ENCODE measurements at regions not wholly inside any gene's neighbourhood (a gene's known extent, or its start where the extent isn't known, plus 50 kb on each side); places are given as distances from the start of the nearest gene placed in this dataset.
A peak's percentile ranks its signal among the peaks of the same experiment; 100 is the strongest.

DNA sequence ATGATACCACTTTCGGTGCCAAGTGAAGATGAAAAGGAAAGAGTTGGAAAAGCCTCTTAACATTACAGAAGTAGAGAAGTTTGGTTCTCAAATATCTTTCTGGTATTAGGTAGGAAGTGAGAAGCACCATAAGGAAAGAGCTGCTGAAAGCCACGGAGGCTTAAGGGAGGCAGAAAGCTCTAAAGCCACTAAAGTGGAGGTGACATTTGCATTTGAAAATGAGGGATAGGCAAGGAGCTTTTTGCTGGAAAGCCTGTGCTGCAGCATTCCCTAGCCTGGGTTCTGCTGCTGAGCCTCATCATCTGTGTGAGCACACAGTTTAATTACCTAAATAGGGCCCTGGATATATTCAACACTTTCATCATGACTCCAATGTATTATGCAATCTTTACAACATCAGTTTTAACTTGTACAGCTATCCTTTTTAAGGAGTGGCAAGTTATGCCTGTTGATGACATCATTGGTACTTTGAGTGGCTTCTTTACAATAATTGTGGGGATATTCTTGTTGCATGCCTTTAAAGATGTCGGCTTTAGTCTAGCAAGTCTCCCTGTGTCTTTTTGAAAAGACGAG is 315.4 kb downstream of the RBM26 start:
- H3K4me2 ChIP-seq (ENCODE audit: low read length): no peak overlapping the region
- TF ChIP-seq SMC3 (conservative IDR thresholded peaks at IDR 0.05; ENCODE audit: poor library complexity): no peak
- no peak for TF ChIP-seq MXI1 (conservative IDR thresholded peaks at IDR 0.05; ENCODE audit: poor library complexity, severe bottlenecking)
- TF ChIP-seq POLR2AphosphoS5 (IDR thresholded peaks at IDR 0.05): no peak
- H3K27ac ChIP-seq (ENCODE audit: low read length): no peak overlapping the region
- H3K79me2 ChIP-seq (replicated peaks; ENCODE audit: insufficient read depth, low read length): no peaks in the 10 kb centered on the region
- no peak overlapping the region for H2AFZ ChIP-seq (ENCODE audit: low read depth, low read length)
- H3K4me3 ChIP-seq (ENCODE audit: low read length): no peak overlapping the region
- H3K9me3 ChIP-seq (ENCODE audit: low read length): no peaks in the 10 kb centered on the region
- no peak overlapping the region for H3K9ac ChIP-seq (ENCODE audit: low read length)
- H3K9me2 ChIP-seq (ENCODE audit: insufficient read depth, low read length): no peaks in the 10 kb centered on the region
- no peaks in the 10 kb centered on the region for H3K27me3 ChIP-seq (ENCODE audit: insufficient read depth, low read depth, low read length)
- no peaks in the 10 kb centered on the region for H3F3A ChIP-seq (ENCODE audit: insufficient read depth, low read length, poor library complexity, severe bottlenecking)
- no peaks in the 10 kb centered on the region for H3K36me3 ChIP-seq (ENCODE audit: insufficient read depth, low read length)
- no peaks in the 10 kb centered on the region for H4K20me1 ChIP-seq (ENCODE audit: insufficient read depth)

DNA sequence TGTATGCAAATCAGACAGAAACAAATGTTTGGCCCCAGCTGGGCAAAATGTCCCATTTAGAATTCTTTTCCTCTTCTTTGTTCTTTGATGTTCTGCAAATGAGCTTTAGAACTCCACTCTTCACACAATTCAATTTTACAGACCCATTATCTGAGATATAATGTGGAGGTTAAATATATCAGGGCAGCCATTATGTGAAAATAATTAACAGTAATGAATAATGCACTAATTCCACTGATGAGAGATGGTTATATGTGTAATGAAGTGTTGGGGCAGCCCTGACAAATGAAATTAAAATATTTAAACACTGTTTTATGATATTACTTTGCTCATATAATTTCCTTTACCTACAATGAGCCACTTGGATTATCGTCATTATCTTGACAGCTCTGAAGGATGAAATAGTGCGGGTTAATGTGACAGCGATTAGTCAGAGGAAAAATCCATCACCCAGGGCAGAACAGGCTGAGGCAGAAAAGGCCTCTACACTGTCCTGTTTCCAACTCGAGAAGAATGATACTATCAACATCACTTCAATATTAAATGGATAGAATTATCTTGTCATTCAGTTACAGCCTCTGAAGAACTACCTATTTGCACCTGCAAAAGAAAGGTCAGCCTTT is 321.1 kb downstream of the RBM26 start:
- no peaks in the 10 kb centered on the region for H3K79me2 ChIP-seq (replicated peaks; ENCODE audit: insufficient read depth, low read length)
- peak overlapping the region; percentile 57 for H3K27ac ChIP-seq (ENCODE audit: low read length)
- H3K4me3 ChIP-seq (ENCODE audit: low read length): peak overlapping the region; percentile 39

More for the DNA sequence above, 321.1 kb downstream of the RBM26 start:
- H3K4me2 ChIP-seq (ENCODE audit: low read length): peak overlapping the region; percentile 7
- TF ChIP-seq, protein P1, sequence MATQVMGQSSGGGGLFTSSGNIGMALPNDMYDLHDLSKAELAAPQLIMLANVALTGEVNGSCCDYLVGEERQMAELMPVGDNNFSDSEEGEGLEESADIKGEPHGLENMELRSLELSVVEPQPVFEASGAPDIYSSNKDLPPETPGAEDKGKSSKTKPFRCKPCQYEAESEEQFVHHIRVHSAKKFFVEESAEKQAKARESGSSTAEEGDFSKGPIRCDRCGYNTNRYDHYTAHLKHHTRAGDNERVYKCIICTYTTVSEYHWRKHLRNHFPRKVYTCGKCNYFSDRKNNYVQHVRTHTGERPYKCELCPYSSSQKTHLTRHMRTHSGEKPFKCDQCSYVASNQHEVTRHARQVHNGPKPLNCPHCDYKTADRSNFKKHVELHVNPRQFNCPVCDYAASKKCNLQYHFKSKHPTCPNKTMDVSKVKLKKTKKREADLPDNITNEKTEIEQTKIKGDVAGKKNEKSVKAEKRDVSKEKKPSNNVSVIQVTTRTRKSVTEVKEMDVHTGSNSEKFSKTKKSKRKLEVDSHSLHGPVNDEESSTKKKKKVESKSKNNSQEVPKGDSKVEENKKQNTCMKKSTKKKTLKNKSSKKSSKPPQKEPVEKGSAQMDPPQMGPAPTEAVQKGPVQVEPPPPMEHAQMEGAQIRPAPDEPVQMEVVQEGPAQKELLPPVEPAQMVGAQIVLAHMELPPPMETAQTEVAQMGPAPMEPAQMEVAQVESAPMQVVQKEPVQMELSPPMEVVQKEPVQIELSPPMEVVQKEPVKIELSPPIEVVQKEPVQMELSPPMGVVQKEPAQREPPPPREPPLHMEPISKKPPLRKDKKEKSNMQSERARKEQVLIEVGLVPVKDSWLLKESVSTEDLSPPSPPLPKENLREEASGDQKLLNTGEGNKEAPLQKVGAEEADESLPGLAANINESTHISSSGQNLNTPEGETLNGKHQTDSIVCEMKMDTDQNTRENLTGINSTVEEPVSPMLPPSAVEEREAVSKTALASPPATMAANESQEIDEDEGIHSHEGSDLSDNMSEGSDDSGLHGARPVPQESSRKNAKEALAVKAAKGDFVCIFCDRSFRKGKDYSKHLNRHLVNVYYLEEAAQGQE (IDR thresholded peaks at IDR 0.05; ENCODE audit: borderline replicate concordance): no peak
- no peak for TF ChIP-seq MXI1 (conservative IDR thresholded peaks at IDR 0.05; ENCODE audit: poor library complexity, severe bottlenecking)
- TF ChIP-seq RAD21 (conservative IDR thresholded peaks at IDR 0.05): no peak
- TF ChIP-seq EP300 (conservative IDR thresholded peaks at IDR 0.05; ENCODE audit: poor library complexity, severe bottlenecking): peak; percentile 90
- TF ChIP-seq SMC3 (conservative IDR thresholded peaks at IDR 0.05; ENCODE audit: poor library complexity): no peak
- TF ChIP-seq TAF1 (IDR thresholded peaks at IDR 0.05; ENCODE audit: low read depth): no peak
- peak; percentile 72 for TF ChIP-seq POLR2AphosphoS5 (IDR thresholded peaks at IDR 0.05)
- no peak for TF ChIP-seq CTCF (IDR thresholded peaks at IDR 0.05; ENCODE audit: poor library complexity, severe bottlenecking)
- TF ChIP-seq EZH2 (IDR thresholded peaks at IDR 0.05; ENCODE audit: borderline replicate concordance, insufficient read depth, low read length, poor library complexity, severe bottlenecking): no peak
- H3K9ac ChIP-seq (ENCODE audit: low read length): no peak overlapping the region
- no peaks in the 10 kb centered on the region for H3F3A ChIP-seq (ENCODE audit: insufficient read depth, low read length, poor library complexity, severe bottlenecking)
- no peak overlapping the region for H2AFZ ChIP-seq (ENCODE audit: low read depth, low read length)
- H3K9me3 ChIP-seq (ENCODE audit: low read length): no peaks in the 10 kb centered on the region
- no peaks in the 10 kb centered on the region for H4K20me1 ChIP-seq (ENCODE audit: insufficient read depth)
- no peaks in the 10 kb centered on the region for H3K27me3 ChIP-seq (ENCODE audit: insufficient read depth, low read depth, low read length)
- H3K36me3 ChIP-seq (ENCODE audit: insufficient read depth, low read length): no peaks in the 10 kb centered on the region
- no peaks in the 10 kb centered on the region for H3K9me2 ChIP-seq (ENCODE audit: insufficient read depth, low read length)
